ENCODE measurements at regions not wholly inside any gene's neighbourhood (a gene's known extent, or its start where the extent isn't known, plus 50 kb on each side); places are given as distances from the start of the nearest gene placed in this dataset.

DNA sequence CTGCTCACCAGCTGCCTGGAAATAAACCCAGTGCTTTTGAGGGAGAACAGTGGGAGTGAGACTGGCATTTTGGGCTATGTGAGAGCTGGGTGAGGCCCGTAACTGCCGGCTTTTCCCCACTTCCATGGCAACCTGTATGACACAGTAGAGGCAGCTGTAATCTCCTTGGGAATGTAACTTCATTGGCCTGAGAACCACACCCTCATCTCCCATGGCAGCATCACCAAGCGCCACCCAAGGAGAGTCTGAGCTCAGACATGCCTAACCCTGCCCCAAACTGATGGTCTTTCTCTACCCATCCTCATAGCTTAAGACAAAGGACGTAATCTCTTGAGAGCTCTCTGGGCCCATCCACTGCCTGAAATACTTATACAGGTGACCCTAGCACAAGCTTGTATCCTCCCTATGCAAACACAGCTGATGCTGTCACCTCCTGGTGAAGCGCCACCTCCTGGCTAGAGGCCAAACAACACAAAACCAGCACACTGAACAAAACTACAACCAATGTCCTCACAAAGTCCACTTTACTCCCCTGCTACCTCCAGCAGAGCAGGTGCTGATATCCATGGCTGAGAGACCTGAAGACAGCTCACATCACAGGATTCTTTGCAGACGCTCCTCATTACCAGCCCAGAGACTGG is 763.4 kb upstream of the NRXN1 start:
- H3K4me3 ChIP-seq (ENCODE audit: control insufficient read depth, low read depth, low read length), result no peak overlapping the region
- TF ChIP-seq, protein P1, sequence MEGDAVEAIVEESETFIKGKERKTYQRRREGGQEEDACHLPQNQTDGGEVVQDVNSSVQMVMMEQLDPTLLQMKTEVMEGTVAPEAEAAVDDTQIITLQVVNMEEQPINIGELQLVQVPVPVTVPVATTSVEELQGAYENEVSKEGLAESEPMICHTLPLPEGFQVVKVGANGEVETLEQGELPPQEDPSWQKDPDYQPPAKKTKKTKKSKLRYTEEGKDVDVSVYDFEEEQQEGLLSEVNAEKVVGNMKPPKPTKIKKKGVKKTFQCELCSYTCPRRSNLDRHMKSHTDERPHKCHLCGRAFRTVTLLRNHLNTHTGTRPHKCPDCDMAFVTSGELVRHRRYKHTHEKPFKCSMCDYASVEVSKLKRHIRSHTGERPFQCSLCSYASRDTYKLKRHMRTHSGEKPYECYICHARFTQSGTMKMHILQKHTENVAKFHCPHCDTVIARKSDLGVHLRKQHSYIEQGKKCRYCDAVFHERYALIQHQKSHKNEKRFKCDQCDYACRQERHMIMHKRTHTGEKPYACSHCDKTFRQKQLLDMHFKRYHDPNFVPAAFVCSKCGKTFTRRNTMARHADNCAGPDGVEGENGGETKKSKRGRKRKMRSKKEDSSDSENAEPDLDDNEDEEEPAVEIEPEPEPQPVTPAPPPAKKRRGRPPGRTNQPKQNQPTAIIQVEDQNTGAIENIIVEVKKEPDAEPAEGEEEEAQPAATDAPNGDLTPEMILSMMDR (conservative IDR thresholded peaks at IDR 0.05; ENCODE audit: control insufficient read depth, insufficient read depth, low read depth, low read length), result peak; percentile 9
- DNase-seq (ENCODE audit: low read depth), result no peak

DNA sequence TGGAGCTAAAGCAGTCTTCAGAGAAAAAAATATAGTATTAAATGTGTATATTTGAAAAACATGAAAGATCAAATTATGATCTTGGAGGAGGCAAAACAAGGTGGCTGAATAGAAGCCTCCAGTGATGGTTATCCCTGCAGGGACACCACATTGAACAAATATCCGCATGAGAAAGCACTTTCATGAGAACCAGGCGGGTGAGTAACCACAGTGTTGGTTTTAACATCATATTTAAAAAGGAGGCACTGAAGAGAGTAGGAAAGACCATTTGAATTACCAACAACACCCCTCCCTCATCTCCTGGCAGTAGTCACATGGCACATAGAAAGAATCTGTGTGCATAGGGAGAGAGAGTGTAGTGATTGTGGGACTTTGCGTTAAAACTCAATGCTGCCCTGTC is 759.6 kb upstream of the NRXN1 start:
- H3K4me3 ChIP-seq (ENCODE audit: control insufficient read depth, low read depth, low read length), result no peak overlapping the region
- DNase-seq (ENCODE audit: low read depth), result no peak
- TF ChIP-seq, protein P1 (conservative IDR thresholded peaks at IDR 0.05; ENCODE audit: control insufficient read depth, insufficient read depth, low read depth, low read length), result no peak

DNA sequence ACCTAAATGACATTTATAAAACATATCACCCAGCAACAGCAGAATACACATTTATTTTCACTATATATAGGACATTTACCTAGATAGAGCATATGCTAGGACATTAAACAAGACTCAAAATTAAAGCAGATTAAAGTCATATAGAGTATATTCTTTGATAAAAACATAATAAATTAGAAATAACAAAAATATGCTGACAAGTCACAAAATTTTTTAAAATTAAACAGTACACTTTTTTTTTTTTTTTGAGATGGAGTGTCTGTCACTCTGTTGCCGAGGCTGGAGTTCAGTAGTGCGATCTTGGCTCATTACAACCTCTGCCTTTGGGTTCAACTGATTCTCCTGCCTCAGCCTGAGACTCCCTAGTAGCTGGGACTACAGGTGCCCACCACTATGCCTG is 758.9 kb upstream of the NRXN1 start:
- TF ChIP-seq, protein P1 (conservative IDR thresholded peaks at IDR 0.05; ENCODE audit: control insufficient read depth, insufficient read depth, low read depth, low read length), result no peak
- DNase-seq (ENCODE audit: low read depth), result no peak
- no peak overlapping the region for H3K4me3 ChIP-seq (ENCODE audit: control insufficient read depth, low read depth, low read length)

DNA sequence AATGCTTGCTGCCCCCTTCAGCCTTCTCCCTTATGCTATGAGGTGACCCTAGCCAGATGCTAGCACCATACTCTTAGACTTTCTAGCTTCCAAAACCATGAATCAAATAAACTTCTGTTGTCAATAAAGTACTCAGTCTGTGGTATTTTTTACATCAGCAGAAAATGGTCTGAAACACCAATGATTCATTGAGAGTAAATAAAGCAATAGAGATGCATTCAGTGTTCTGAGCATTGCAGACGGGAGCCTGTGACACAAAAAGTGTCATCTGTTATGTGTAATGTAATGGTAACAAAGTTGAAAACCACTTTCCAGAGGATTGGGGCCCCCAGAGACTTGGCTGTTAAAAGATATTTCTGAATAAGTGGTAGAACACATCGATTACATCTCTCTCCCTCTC is 758.0 kb upstream of the NRXN1 start:
- no peak overlapping the region for H3K4me3 ChIP-seq (ENCODE audit: control insufficient read depth, low read depth, low read length)
- TF ChIP-seq, protein P1 (conservative IDR thresholded peaks at IDR 0.05; ENCODE audit: control insufficient read depth, insufficient read depth, low read depth, low read length), result no peak
- DNase-seq (ENCODE audit: low read depth), result peak; percentile 35

DNA sequence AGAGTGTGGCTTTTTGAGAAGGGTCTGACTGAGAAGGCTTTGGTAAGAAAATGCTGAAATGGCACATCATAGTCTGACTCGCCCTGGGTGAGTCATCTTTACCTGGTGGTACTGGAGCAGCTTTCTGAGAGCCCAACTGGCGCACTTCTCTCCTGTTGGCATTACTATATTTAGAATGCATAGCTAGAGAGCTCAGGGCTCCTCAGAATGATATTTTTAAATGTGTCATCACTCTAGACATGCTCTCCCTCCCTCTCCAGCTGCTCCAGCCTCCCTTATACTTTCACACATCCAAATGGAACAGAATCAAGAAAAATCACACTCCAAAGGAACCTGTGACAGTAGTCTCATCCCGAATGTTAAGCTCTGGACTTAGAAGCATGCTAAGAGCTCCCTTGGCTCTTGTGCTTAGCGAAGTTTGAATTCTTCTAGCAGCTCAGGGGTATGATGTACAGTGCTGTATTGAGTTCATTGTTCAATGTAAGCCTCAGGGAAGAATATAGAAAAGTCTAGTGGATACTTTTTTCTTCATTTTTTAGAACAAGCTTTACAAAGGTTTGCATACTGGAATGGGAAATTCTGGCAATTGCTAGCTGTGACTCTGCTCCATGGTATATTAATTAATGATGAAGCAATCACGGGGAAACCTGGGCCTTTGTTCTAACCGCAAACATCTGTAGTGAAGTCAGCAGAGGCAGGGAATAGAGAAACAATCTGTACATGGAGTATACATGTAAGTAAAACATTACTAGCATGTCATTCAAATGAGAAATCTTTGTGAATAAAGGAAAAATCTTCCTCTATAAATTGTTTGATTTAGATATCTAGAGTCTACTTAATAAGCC is 751.2 kb upstream of the NRXN1 start:
- TF ChIP-seq, protein P1 (conservative IDR thresholded peaks at IDR 0.05; ENCODE audit: control insufficient read depth, insufficient read depth, low read depth, low read length), result no peak
- DNase-seq (ENCODE audit: low read depth), result peak; percentile 63

DNA sequence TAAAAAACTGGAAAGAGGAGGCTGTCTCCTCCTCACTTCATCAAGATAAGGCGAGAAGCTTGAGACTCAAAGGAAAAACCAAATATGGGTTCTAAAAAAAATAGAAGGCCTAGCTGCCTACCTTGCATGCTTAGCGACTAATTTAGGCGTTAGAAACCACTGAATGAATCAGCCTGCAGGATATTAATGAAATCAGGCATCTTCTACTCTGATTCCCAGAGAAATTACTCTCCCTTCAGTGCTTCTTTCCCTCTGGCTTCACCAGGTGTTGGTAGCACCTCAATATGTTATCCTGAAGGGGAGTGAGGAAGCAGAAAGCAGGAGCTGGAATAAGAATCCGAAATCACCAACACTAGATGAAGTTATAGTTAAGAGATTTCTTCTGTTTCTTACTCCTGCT is 749.8 kb upstream of the NRXN1 start:
- DNase-seq (ENCODE audit: low read depth), result no peak
- TF ChIP-seq, protein P1 (conservative IDR thresholded peaks at IDR 0.05; ENCODE audit: control insufficient read depth, insufficient read depth, low read depth, low read length), result no peak
- H3K4me3 ChIP-seq (ENCODE audit: control insufficient read depth, low read depth, low read length), result no peak overlapping the region

More for the DNA sequence above, 751.2 kb upstream of the NRXN1 start:
- no peak overlapping the region for H3K4me3 ChIP-seq (ENCODE audit: control insufficient read depth, low read depth, low read length)
